Activated CD8-positive, alpha-beta T cell treated with anti-CD3 and anti-CD28 coated beads, Interleukin-2, amount 10 ng/mL, durations not matched to agents 7 days and 5 days (primary cell): ENCODE measurements at regions not wholly inside any gene's neighbourhood (a gene's known extent, or its start where the extent isn't known, plus 50 kb on each side); places are given as distances from the start of the nearest gene placed in this dataset.

Experiments used
- ATAC-seq: fragments of 150-1000 bp; cut with Tn5 transposase; one replicate; pipeline ENCODE4 v1.10.0; 2021; ENCODE audit warnings: moderate library complexity
- CTCF ChIA-PET: fragments of 350-600 bp; sonication (Branson Sonifier 250); formaldehyde crosslinking; loops from one replicate; lab custom pipeline; 2021; ENCODE audit warnings: antibody characterized with exemption; lab: Charles Lee
- POLR2A ChIA-PET: fragments of 350-600 bp; sonication (Branson Sonifier 250); formaldehyde crosslinking; loops from one replicate; lab custom pipeline; 2021; ENCODE audit warnings: antibody characterized with exemption; lab: Charles Lee
- DNase-seq: peaks from one replicate; pipeline ENCODE4 v3.0.0-alpha.2; 2020
- H3K27ac Mint-ChIP-seq: one replicate; pipeline ENCODE4 v1.8.0; 2021; ENCODE audit warnings: mild to moderate bottlenecking, mixed read lengths
- H3K27me3 Mint-ChIP-seq: one replicate; pipeline ENCODE4 v1.8.0; 2021; ENCODE audit warnings: low read depth, mixed read lengths
- H3K36me3 Mint-ChIP-seq: one replicate; pipeline ENCODE4 v1.8.0; 2021; ENCODE audit warnings: low read depth, mixed read lengths
- H3K4me1 Mint-ChIP-seq: one replicate; pipeline ENCODE4 v1.8.0; 2021; ENCODE audit warnings: low read depth, mixed read lengths
- H3K4me3 Mint-ChIP-seq: one replicate; pipeline ENCODE4 v1.8.0; 2021; ENCODE audit warnings: mild to moderate bottlenecking, mixed read lengths
- H3K9me3 Mint-ChIP-seq: one replicate; pipeline ENCODE4 v1.8.0; 2022; ENCODE audit warnings: mixed read lengths; ENCODE audit not compliant: insufficient read depth

DNA sequence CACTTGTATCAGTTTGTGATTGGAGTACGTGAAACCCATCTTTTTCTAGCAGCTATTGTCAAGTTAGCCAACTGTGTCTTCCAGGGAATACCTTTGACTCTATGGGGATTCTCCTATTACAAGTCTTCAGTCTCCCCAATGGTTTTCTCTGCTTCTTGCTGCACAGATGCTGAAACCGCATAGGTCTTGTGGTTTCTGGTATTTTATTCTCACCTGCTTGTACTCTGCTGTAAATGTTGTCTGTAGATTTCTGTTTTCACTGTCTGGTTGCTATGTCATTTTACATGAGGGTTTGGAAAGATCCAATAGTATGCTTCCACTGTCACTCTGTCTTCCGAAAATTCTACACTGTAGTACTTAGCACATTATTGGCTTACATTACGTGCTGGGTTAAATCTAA, 1196.9 kb upstream of the C9orf72 start:
- Mint-ChIP-seq H3K9me3 (no peaks in the 10 kb centered on the region), H3K27ac (no peak overlapping the region), H3K4me1 (no peaks in the 10 kb centered on the region), H3K36me3 (no peaks in the 10 kb centered on the region), H3K4me3 (no peak overlapping the region), H3K27me3 (no peaks in the 10 kb centered on the region)
- ATAC-seq, result no peak
- POLR2A ChIA-PET, result no interaction called here
- no peak for DNase-seq
- CTCF ChIA-PET, result no interaction called here

DNA sequence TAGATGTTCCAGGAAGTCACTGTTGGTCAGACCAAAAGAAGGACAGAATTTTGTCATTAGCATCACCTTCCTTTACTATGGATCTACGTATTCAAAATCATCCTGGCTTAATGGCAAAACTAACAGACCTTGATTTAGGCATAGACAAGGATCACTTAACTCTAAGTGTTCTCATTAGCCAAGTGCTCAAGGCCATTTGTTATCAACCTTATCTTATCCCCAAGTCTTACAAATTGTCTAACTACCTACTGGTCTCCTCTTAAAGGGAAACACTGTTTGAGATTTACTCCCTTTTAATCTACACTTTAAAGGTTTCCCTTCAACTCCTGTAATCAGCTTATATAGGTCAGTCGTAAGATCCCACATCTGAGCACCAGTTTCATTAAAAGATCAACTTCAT, 1197.5 kb upstream of the C9orf72 start:
- no peaks in the 10 kb centered on the region for H3K9me3 Mint-ChIP-seq
- no peak for ATAC-seq
- CTCF ChIA-PET, result no interaction called here
- DNase-seq, result no peak
- H3K4me1 Mint-ChIP-seq, result no peaks in the 10 kb centered on the region
- no peak overlapping the region for H3K4me3 Mint-ChIP-seq
- no peaks in the 10 kb centered on the region for H3K36me3 Mint-ChIP-seq
- POLR2A ChIA-PET, result no interaction called here
- no peaks in the 10 kb centered on the region for H3K27me3 Mint-ChIP-seq
- no peak overlapping the region for H3K27ac Mint-ChIP-seq

- CTCF ChIA-PET, result interaction anchor here (1.3 to 1.5 kb wide), 3 partner anchors 9 to 31 kb away, joined by 3 to 4 read pairs (median 4); no protein-coding TSS in a partner anchor
- ATAC-seq (no peak), DNase-seq (no peak)
- Mint-ChIP-seq H3K4me3 (no peak overlapping the region), H3K27ac (no peak overlapping the region), H3K36me3 (no peaks in the 10 kb centered on the region), H3K27me3 (no peaks in the 10 kb centered on the region), H3K9me3 (no peaks in the 10 kb centered on the region), H3K4me1 (no peaks in the 10 kb centered on the region)
- POLR2A ChIA-PET, result no interaction called here
Measured at GRCh38 chr9:28774433-28775235, 1201.4 kb upstream of the C9orf72 start.

DNA sequence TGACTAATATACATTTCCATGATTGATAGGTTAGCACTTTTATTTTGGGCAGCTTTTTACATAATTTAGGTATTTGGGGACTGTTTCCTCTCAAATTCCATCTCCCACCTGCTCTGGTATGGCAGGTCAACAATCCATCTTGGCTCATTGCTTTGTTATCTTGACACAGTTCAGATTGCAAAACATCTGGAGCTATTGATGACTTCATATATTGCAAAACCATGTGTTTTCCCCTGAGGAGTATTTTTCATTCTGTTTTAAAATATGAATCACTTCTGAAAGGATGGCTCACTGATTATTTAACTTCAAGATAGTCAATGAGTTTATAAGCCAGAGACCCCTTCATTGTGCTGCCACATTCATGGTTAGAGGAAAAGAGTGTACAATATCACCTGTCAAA, 1206.0 kb upstream of the C9orf72 start:
- ATAC-seq (no peak), DNase-seq (no peak)
- no peaks in the 10 kb centered on the region for H3K27me3 Mint-ChIP-seq
- H3K4me1 Mint-ChIP-seq, result no peaks in the 10 kb centered on the region
- H3K36me3 Mint-ChIP-seq, result no peaks in the 10 kb centered on the region
- CTCF ChIA-PET, result no interaction called here
- H3K9me3 Mint-ChIP-seq, result no peaks in the 10 kb centered on the region
- no peak overlapping the region for H3K27ac Mint-ChIP-seq
- H3K4me3 Mint-ChIP-seq, result no peak overlapping the region
- POLR2A ChIA-PET, result no interaction called here

GRCh38 chr9:28781481-28781880, 1208.2 kb upstream of the C9orf72 start:
- Mint-ChIP-seq H3K4me3 (no peak overlapping the region), H3K9me3 (no peaks in the 10 kb centered on the region), H3K4me1 (no peaks in the 10 kb centered on the region), H3K27ac (no peak overlapping the region), H3K27me3 (no peaks in the 10 kb centered on the region), H3K36me3 (no peaks in the 10 kb centered on the region)
- POLR2A ChIA-PET, result no interaction called here
- CTCF ChIA-PET, result no interaction called here
- ATAC-seq (no peak), DNase-seq (no peak)

DNA sequence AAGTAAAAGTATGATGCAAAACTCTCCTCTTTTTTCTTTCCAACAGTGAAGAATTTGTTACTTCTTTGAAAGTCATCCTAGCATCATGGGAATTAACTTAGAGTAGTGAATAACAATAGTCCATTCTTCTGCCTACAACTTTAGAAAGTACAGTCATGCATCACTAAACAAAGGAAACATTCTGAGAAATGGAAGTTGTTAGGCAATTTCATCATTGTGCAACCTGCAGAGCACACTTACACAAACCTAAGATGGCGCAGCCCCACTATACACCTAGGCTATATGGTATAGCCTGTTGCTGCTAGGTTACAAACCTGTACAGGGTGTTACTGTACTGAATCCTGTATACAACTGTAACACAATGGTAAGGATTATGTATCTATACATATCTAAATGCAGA, 1209.3 kb upstream of the C9orf72 start:
- no peak for DNase-seq
- Mint-ChIP-seq H3K4me3 (no peak overlapping the region), H3K27ac (no peak overlapping the region), H3K9me3 (no peaks in the 10 kb centered on the region), H3K36me3 (no peaks in the 10 kb centered on the region), H3K4me1 (no peaks in the 10 kb centered on the region), H3K27me3 (no peaks in the 10 kb centered on the region)
- POLR2A ChIA-PET, result no interaction called here
- no peak for ATAC-seq
- CTCF ChIA-PET, result no interaction called here

DNA sequence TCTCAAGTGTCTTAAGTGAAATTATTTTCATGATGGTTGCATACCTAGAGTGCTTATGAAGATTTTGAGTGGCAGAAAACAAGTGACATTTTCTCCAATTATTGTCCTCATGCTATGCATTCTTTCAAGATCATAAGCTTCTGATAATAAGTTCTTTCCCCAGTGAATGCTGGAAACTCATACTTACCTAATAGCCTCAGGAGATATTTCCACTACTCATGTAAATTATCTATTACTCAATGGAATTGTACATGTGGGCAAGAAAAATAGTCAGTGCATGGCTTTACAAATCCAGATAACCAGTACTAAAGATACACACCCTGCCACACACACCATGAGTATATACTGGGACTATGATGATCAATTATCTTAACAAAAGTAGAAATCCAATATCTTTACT, 1219.4 kb upstream of the C9orf72 start:
- no peak overlapping the region for H3K27ac Mint-ChIP-seq
- CTCF ChIA-PET, result no interaction called here
- ATAC-seq, result no peak

GRCh38 chr9:28799876-28800275, 1226.6 kb upstream of the C9orf72 start:
- H3K27ac Mint-ChIP-seq, result no peak overlapping the region
- DNase-seq (no peak), ATAC-seq (no peak)
- POLR2A ChIA-PET, result no interaction called here
- H3K4me3 Mint-ChIP-seq, result no peak overlapping the region
- no peaks in the 10 kb centered on the region for H3K4me1 Mint-ChIP-seq
- no peaks in the 10 kb centered on the region for H3K9me3 Mint-ChIP-seq
- CTCF ChIA-PET, result no interaction called here
- no peaks in the 10 kb centered on the region for H3K36me3 Mint-ChIP-seq
- H3K27me3 Mint-ChIP-seq, result no peaks in the 10 kb centered on the region

More for the DNA sequence above, 1219.4 kb upstream of the C9orf72 start:
- no peaks in the 10 kb centered on the region for H3K36me3 Mint-ChIP-seq
- H3K4me3 Mint-ChIP-seq, result no peak overlapping the region
- POLR2A ChIA-PET, result no interaction called here
- no peaks in the 10 kb centered on the region for H3K9me3 Mint-ChIP-seq
- H3K4me1 Mint-ChIP-seq, result no peaks in the 10 kb centered on the region
- DNase-seq, result no peak
- no peaks in the 10 kb centered on the region for H3K27me3 Mint-ChIP-seq

- CTCF ChIA-PET, result no interaction called here
- DNase-seq (no peak), ATAC-seq (no peak)
- H3K27me3 Mint-ChIP-seq, result no peaks in the 10 kb centered on the region
- H3K27ac Mint-ChIP-seq, result no peak overlapping the region
- H3K4me3 Mint-ChIP-seq, result no peak overlapping the region
- H3K9me3 Mint-ChIP-seq, result no peaks in the 10 kb centered on the region
- H3K4me1 Mint-ChIP-seq, result no peaks in the 10 kb centered on the region
- no peaks in the 10 kb centered on the region for H3K36me3 Mint-ChIP-seq
- POLR2A ChIA-PET, result no interaction called here
Measured at GRCh38 chr9:28801144-28801799, 1228.0 kb upstream of the C9orf72 start.

GRCh38 chr9:28805197-28805596, 1231.9 kb upstream of the C9orf72 start:
- ChIA-PET CTCF (no interaction called here), POLR2A (no interaction called here)
- Mint-ChIP-seq H3K4me3 (no peak overlapping the region), H3K9me3 (no peaks in the 10 kb centered on the region), H3K27ac (no peak overlapping the region), H3K36me3 (no peaks in the 10 kb centered on the region), H3K4me1 (no peaks in the 10 kb centered on the region), H3K27me3 (no peaks in the 10 kb centered on the region)
- no peak for ATAC-seq
- no peak for DNase-seq

- no peak for ATAC-seq
- H3K4me3 Mint-ChIP-seq, result no peak overlapping the region
- no peaks in the 10 kb centered on the region for H3K36me3 Mint-ChIP-seq
- no peaks in the 10 kb centered on the region for H3K9me3 Mint-ChIP-seq
- DNase-seq, result no peak
- H3K27ac Mint-ChIP-seq, result no peak overlapping the region
- ChIA-PET POLR2A (no interaction called here), CTCF (no interaction called here)
- H3K4me1 Mint-ChIP-seq, result no peaks in the 10 kb centered on the region
- no peaks in the 10 kb centered on the region for H3K27me3 Mint-ChIP-seq
Measured at GRCh38 chr9:28808042-28808441, 1234.8 kb upstream of the C9orf72 start.

- H3K9me3 Mint-ChIP-seq, result no peaks in the 10 kb centered on the region
- H3K4me1 Mint-ChIP-seq, result no peaks in the 10 kb centered on the region
- H3K36me3 Mint-ChIP-seq, result no peaks in the 10 kb centered on the region
- ChIA-PET CTCF (no interaction called here), POLR2A (no interaction called here)
- no peak overlapping the region for H3K4me3 Mint-ChIP-seq
- DNase-seq (no peak), ATAC-seq (no peak)
- H3K27ac Mint-ChIP-seq, result no peak overlapping the region
- H3K27me3 Mint-ChIP-seq, result no peaks in the 10 kb centered on the region
Measured at GRCh38 chr9:28810388-28811075, 1237.3 kb upstream of the C9orf72 start.
